WTC11 (cell line): ENCODE measurements at regions not wholly inside any gene's neighbourhood (a gene's known extent, or its start where the extent isn't known, plus 50 kb on each side); places are given as distances from the start of the nearest gene placed in this dataset.

Experiments used
- ATAC-seq: fragments of 200-7000 bp; cut with Tn5 transposase; 2 replicates; pipeline ENCODE4 v1.10.0; 2021; ENCODE audit warnings: mild to moderate bottlenecking, moderate library complexity
- CTCF ChIA-PET: fragments of 300-600 bp; sonication (Branson Sonifier 250); formaldehyde crosslinking; loops from one replicate; lab custom pipeline; 2021; ENCODE audit warnings: antibody characterized with exemption; lab: Charles Lee
- POLR2A ChIA-PET: fragments of 350-600 bp; sonication (Branson Sonifier 250); formaldehyde crosslinking; loops from one replicate; lab custom pipeline; 2021; ENCODE audit warnings: antibody characterized with exemption; lab: Charles Lee
- DNase-seq: peaks from one replicate; pipeline ENCODE4 v3.0.0; 2021; ENCODE audit warnings: low spot score
- H3K27ac Mint-ChIP-seq: 2 replicates; pipeline ENCODE4 v1.8.0; 2021; ENCODE audit warnings: mixed read lengths
- H3K27me3 Mint-ChIP-seq: 2 replicates; pipeline ENCODE4 v1.8.0; 2021; ENCODE audit warnings: low read depth, mild to moderate bottlenecking, moderate library complexity, mixed read lengths
- H3K36me3 Mint-ChIP-seq: 2 replicates; pipeline ENCODE4 v1.8.0; 2021; ENCODE audit warnings: mixed read lengths
- H3K4me1 Mint-ChIP-seq: 2 replicates; pipeline ENCODE4 v1.8.0; 2022; ENCODE audit warnings: mixed read lengths
- H3K4me3 Mint-ChIP-seq: 2 replicates; pipeline ENCODE4 v1.8.0; 2021; ENCODE audit warnings: mild to moderate bottlenecking, moderate library complexity, mixed read lengths
- H3K9me3 Mint-ChIP-seq: 2 replicates; pipeline ENCODE4 v1.8.0; 2021; ENCODE audit warnings: mixed read lengths
- ATF3 ChIP-seq: sonication (generic); formaldehyde crosslinking; conservative IDR thresholded peaks from 2 replicates; pipeline ENCODE4 v1.8.1; 2022; ENCODE audit warnings: mild to moderate bottlenecking, missing genetic modification reagents
- CREB1 ChIP-seq: sonication (generic); formaldehyde crosslinking; IDR thresholded peaks from 2 replicates; pipeline ENCODE4 v1.8.0; 2023; ENCODE audit warnings: mild to moderate bottlenecking, missing genetic modification reagents
- E2F1 ChIP-seq: sonication (generic); formaldehyde crosslinking; IDR thresholded peaks from 2 replicates; pipeline ENCODE4 v1.8.0; 2022; ENCODE audit warnings: mild to moderate bottlenecking, missing genetic modification reagents
- GRHL2 ChIP-seq: fragments of 250-450 bp; sonication (Bioruptor Pico); IDR thresholded peaks from 2 replicates; pipeline ENCODE4 v1.8.0; 2022; ENCODE audit warnings: mild to moderate bottlenecking, moderate library complexity; ENCODE audit not compliant: insufficient replicate concordance, severe bottlenecking
- GTF2I ChIP-seq: fragments of 250-450 bp; sonication (Bioruptor Pico); conservative IDR thresholded peaks from 2 replicates; pipeline ENCODE4 v1.4.0; 2021; ENCODE audit warnings: mild to moderate bottlenecking
- HMGXB4 ChIP-seq: sonication (generic); formaldehyde crosslinking; IDR thresholded peaks from 2 replicates; pipeline ENCODE4 v1.8.1; 2023; ENCODE audit warnings: mild to moderate bottlenecking, moderate library complexity, missing genetic modification reagents
- IRF2 ChIP-seq: sonication (generic); formaldehyde crosslinking; IDR thresholded peaks from 2 replicates; pipeline ENCODE4 v1.8.0; 2022; ENCODE audit warnings: low read depth, missing genetic modification reagents, borderline replicate concordance
- JAZF1 ChIP-seq: fragments of 250-450 bp; sonication (Bioruptor Pico); IDR thresholded peaks from 2 replicates; pipeline ENCODE4 v1.9.0; 2021; ENCODE audit warnings: moderate library complexity, mild to moderate bottlenecking, inconsistent platforms
- NFYB ChIP-seq: sonication (generic); formaldehyde crosslinking; conservative IDR thresholded peaks from 2 replicates; pipeline ENCODE4 v1.8.0; 2022; ENCODE audit warnings: low read depth, missing genetic modification reagents
- NR3C1 ChIP-seq: sonication (generic); formaldehyde crosslinking; conservative IDR thresholded peaks from 2 replicates; pipeline ENCODE4 v1.8.1; 2023; ENCODE audit warnings: low read depth, mild to moderate bottlenecking, missing genetic modification reagents
- RELA ChIP-seq: sonication (generic); formaldehyde crosslinking; IDR thresholded peaks from 2 replicates; pipeline ENCODE4 v1.8.1; 2022; ENCODE audit warnings: missing genetic modification reagents, mild to moderate bottlenecking, borderline replicate concordance
- SP1 ChIP-seq: sonication (generic); formaldehyde crosslinking; conservative IDR thresholded peaks from 2 replicates; pipeline ENCODE4 v1.8.1; 2022; ENCODE audit warnings: missing genetic modification reagents
- TEAD1 ChIP-seq: sonication (generic); formaldehyde crosslinking; IDR thresholded peaks from 2 replicates; pipeline ENCODE4 v1.8.0; 2022; ENCODE audit warnings: mild to moderate bottlenecking, missing genetic modification reagents
- ZNF263 ChIP-seq: sonication (generic); formaldehyde crosslinking; IDR thresholded peaks from 2 replicates; pipeline ENCODE4 v1.8.1; 2022; ENCODE audit warnings: low read depth, mild to moderate bottlenecking, moderate library complexity, missing genetic modification reagents
- ZNF281 ChIP-seq: sonication (generic); formaldehyde crosslinking; IDR thresholded peaks from 2 replicates; pipeline ENCODE4 v1.8.0; 2023; ENCODE audit warnings: mild to moderate bottlenecking, missing genetic modification reagents
- ZNF317 ChIP-seq: sonication (generic); formaldehyde crosslinking; IDR thresholded peaks from 2 replicates; pipeline ENCODE4 v1.8.1; 2023; ENCODE audit warnings: low read depth, mild to moderate bottlenecking, moderate library complexity, missing genetic modification reagents, borderline replicate concordance
- ZNF416 ChIP-seq: fragments of 250-450 bp; sonication (Bioruptor Pico); IDR thresholded peaks from 2 replicates; pipeline ENCODE4 v1.9.0; 2021; ENCODE audit warnings: mild to moderate bottlenecking, inconsistent platforms
- ZNF671 ChIP-seq: fragments of 250-450 bp; sonication (Bioruptor Pico); IDR thresholded peaks from 2 replicates; pipeline ENCODE4 v1.8.0; 2021; ENCODE audit warnings: mild to moderate bottlenecking
- TF ChIP-seq, protein P1 (sequence below): sonication (generic); formaldehyde crosslinking; IDR thresholded peaks from 2 replicates; pipeline ENCODE4 v1.8.0; 2023; ENCODE audit warnings: missing genetic modification reagents
- TF ChIP-seq, protein P2 (sequence below): fragments of 250-450 bp; sonication (Bioruptor Pico); IDR thresholded peaks from 2 replicates; pipeline ENCODE4 v2.1.2; 2022; ENCODE audit warnings: mild to moderate bottlenecking, moderate library complexity
- TF ChIP-seq, protein P3 (sequence below): sonication (generic); formaldehyde crosslinking; IDR thresholded peaks from 2 replicates; pipeline ENCODE4 v1.8.0; 2023; ENCODE audit warnings: missing genetic modification reagents, mild to moderate bottlenecking, borderline replicate concordance
- TF ChIP-seq, protein P4 (sequence below): fragments of 250-450 bp; sonication (Bioruptor Pico); IDR thresholded peaks from 2 replicates; pipeline ENCODE4 v1.8.0; 2021; ENCODE audit warnings: mild to moderate bottlenecking

GRCh38 chr5:4044881-4045280 lies 449.2 kb downstream of the IRX1 start:
- Mint-ChIP-seq H3K4me3 (no peak overlapping the region), H3K27ac (no peak overlapping the region), H3K36me3 (no peaks in the 10 kb centered on the region), H3K9me3 (peaks cover under 1% of the 10 kb centered on the region; the same call in 1 of the 2 replicates), H3K4me1 (peaks cover 8% of the 10 kb centered on the region), H3K27me3 (no peaks in the 10 kb centered on the region)
- ChIA-PET POLR2A (no interaction called here), CTCF (no interaction called here)
- no peak for TF ChIP-seq ATF3 (CRISPR knock-in tag)
- no peak for TF ChIP-seq ZNF281 (CRISPR knock-in tag)
- no peak for TF ChIP-seq ZNF317 (CRISPR knock-in tag)
- no peak for TF ChIP-seq NR3C1
- no peak for TF ChIP-seq HMGXB4
- TF ChIP-seq, protein P1, sequence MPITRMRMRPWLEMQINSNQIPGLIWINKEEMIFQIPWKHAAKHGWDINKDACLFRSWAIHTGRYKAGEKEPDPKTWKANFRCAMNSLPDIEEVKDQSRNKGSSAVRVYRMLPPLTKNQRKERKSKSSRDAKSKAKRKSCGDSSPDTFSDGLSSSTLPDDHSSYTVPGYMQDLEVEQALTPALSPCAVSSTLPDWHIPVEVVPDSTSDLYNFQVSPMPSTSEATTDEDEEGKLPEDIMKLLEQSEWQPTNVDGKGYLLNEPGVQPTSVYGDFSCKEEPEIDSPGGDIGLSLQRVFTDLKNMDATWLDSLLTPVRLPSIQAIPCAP (CRISPR knock-in tag) = no peak
- no peak for TF ChIP-seq JAZF1 (CRISPR knock-in tag)
- TF ChIP-seq, protein P2, sequence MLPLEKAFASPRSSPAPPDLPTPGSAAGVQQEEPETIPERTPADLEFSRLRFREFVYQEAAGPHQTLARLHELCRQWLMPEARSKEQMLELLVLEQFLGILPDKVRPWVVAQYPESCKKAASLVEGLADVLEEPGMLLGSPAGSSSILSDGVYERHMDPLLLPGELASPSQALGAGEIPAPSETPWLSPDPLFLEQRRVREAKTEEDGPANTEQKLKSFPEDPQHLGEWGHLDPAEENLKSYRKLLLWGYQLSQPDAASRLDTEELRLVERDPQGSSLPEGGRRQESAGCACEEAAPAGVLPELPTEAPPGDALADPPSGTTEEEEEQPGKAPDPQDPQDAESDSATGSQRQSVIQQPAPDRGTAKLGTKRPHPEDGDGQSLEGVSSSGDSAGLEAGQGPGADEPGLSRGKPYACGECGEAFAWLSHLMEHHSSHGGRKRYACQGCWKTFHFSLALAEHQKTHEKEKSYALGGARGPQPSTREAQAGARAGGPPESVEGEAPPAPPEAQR = no peak
- no peak for TF ChIP-seq SP1 (CRISPR knock-in tag)
- TF ChIP-seq ZNF671 = no peak
- no peak for TF ChIP-seq E2F1
- ATAC-seq = no peak
- no peak for DNase-seq

DNA sequence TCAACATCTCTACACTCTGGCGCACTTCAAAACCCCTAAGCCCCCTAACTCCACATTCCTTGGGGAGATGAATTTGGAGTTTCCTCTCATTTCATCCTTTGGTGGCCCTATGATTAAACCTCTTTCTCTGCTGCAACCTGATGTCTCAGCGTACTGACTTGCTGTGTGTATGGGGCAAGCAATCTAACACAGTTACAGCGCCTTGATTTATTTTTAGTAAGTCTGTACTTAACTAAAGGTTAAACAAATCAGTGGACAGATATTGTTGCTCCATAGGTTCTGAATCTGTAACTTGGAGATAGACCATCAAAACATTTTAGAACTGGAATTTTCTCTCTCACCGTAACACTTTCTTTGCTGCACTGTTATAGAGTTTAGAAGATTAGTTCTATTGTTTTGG lies 452.8 kb downstream of the IRX1 start:
- no peak overlapping the region for H3K27ac Mint-ChIP-seq
- no peak overlapping the region for H3K4me3 Mint-ChIP-seq
- H3K9me3 Mint-ChIP-seq = no peaks in the 10 kb centered on the region
- DNase-seq (no peak), ATAC-seq (no peak)
- CTCF ChIA-PET = no interaction called here
- peaks cover 8% of the 10 kb centered on the region for H3K4me1 Mint-ChIP-seq
- no peaks in the 10 kb centered on the region for H3K36me3 Mint-ChIP-seq
- no peak for TF ChIP-seq ZNF416 (CRISPR knock-in tag)
- TF ChIP-seq ZNF263 = no peak
- no peak for TF ChIP-seq IRF2 (CRISPR knock-in tag)
- TF ChIP-seq, protein P3, sequence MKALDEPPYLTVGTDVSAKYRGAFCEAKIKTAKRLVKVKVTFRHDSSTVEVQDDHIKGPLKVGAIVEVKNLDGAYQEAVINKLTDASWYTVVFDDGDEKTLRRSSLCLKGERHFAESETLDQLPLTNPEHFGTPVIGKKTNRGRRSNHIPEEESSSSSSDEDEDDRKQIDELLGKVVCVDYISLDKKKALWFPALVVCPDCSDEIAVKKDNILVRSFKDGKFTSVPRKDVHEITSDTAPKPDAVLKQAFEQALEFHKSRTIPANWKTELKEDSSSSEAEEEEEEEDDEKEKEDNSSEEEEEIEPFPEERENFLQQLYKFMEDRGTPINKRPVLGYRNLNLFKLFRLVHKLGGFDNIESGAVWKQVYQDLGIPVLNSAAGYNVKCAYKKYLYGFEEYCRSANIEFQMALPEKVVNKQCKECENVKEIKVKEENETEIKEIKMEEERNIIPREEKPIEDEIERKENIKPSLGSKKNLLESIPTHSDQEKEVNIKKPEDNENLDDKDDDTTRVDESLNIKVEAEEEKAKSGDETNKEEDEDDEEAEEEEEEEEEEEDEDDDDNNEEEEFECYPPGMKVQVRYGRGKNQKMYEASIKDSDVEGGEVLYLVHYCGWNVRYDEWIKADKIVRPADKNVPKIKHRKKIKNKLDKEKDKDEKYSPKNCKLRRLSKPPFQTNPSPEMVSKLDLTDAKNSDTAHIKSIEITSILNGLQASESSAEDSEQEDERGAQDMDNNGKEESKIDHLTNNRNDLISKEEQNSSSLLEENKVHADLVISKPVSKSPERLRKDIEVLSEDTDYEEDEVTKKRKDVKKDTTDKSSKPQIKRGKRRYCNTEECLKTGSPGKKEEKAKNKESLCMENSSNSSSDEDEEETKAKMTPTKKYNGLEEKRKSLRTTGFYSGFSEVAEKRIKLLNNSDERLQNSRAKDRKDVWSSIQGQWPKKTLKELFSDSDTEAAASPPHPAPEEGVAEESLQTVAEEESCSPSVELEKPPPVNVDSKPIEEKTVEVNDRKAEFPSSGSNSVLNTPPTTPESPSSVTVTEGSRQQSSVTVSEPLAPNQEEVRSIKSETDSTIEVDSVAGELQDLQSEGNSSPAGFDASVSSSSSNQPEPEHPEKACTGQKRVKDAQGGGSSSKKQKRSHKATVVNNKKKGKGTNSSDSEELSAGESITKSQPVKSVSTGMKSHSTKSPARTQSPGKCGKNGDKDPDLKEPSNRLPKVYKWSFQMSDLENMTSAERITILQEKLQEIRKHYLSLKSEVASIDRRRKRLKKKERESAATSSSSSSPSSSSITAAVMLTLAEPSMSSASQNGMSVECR (CRISPR knock-in tag) = no peak
- no peak for TF ChIP-seq ZNF317 (CRISPR knock-in tag)
- TF ChIP-seq NFYB (CRISPR knock-in tag) = no peak
- no peak for TF ChIP-seq RELA (CRISPR knock-in tag)
- no peak for TF ChIP-seq JAZF1 (CRISPR knock-in tag)
- TF ChIP-seq GTF2I = no peak
- TF ChIP-seq, protein P4, sequence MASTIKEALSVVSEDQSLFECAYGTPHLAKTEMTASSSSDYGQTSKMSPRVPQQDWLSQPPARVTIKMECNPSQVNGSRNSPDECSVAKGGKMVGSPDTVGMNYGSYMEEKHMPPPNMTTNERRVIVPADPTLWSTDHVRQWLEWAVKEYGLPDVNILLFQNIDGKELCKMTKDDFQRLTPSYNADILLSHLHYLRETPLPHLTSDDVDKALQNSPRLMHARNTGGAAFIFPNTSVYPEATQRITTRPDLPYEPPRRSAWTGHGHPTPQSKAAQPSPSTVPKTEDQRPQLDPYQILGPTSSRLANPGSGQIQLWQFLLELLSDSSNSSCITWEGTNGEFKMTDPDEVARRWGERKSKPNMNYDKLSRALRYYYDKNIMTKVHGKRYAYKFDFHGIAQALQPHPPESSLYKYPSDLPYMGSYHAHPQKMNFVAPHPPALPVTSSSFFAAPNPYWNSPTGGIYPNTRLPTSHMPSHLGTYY (CRISPR knock-in tag) = no peak
- no peak for TF ChIP-seq GRHL2 (CRISPR knock-in tag)
- no peak for TF ChIP-seq CREB1 (CRISPR knock-in tag)
- TF ChIP-seq TEAD1 (CRISPR knock-in tag) = no peak
- POLR2A ChIA-PET = no interaction called here
- H3K27me3 Mint-ChIP-seq = no peaks in the 10 kb centered on the region
